Astrocyte (in vitro differentiated cells and primary cell): ENCODE measurements at regions not wholly inside any gene's neighbourhood (a gene's known extent, or its start where the extent isn't known, plus 50 kb on each side); places are given as distances from the start of the nearest gene placed in this dataset.
"Not testable (repeated sequence)": the region's sequence is repeated elsewhere in the genome, so short reads cannot be mapped to it uniquely, and the experiment has no call there.

Experiments
- DNase-seq: peaks from one replicate; pipeline ENCODE4 v3.0.0-alpha.2; 2010; ENCODE audit warnings: low read depth
- FAIRE-seq: peaks from 2 replicates; lab custom pipeline; 2011; peaks lifted over from hg19 to GRCh38; lab: Jason Lieb, UNC
- H2AFZ ChIP-seq: 2 replicates; pipeline ENCODE4 v1.6.0; 2012; ENCODE audit warnings: low read depth, low read length, inconsistent platforms
- H3K27ac ChIP-seq: 2 replicates; pipeline ENCODE4 v1.5.1; 2011; ENCODE audit warnings: low read depth, low read length, inconsistent platforms
- H3K27me3 ChIP-seq: 2 replicates; pipeline ENCODE4 v1.6.0; 2011; ENCODE audit warnings: low read length, inconsistent platforms; ENCODE audit not compliant: insufficient read depth
- H3K36me3 ChIP-seq: 2 replicates; pipeline ENCODE4 v1.5.1; 2011; ENCODE audit warnings: low read length, inconsistent platforms; ENCODE audit not compliant: insufficient read depth
- H3K4me1 ChIP-seq: 2 replicates; pipeline ENCODE4 v1.5.1; 2011; ENCODE audit warnings: low read length, inconsistent platforms; ENCODE audit not compliant: insufficient read depth
- H3K4me2 ChIP-seq: 2 replicates; pipeline ENCODE4 v1.6.0; 2012; ENCODE audit warnings: low read length, inconsistent platforms
- H3K4me3 ChIP-seq: 2 replicates; pipeline ENCODE4 v1.5.1; 2011; ENCODE audit warnings: low read depth, mild to moderate bottlenecking, low read length, inconsistent platforms; ENCODE audit not compliant: insufficient read depth
- H3K79me2 ChIP-seq: 2 replicates; pipeline ENCODE4 v1.6.0; 2012; ENCODE audit warnings: mild to moderate bottlenecking, low read length, inconsistent platforms; ENCODE audit not compliant: insufficient read depth
- H3K9ac ChIP-seq: 2 replicates; pipeline ENCODE4 v1.6.0; 2012; ENCODE audit warnings: mild to moderate bottlenecking, low read length, inconsistent platforms
- H3K9me3 ChIP-seq: 2 replicates; pipeline ENCODE4 v1.5.1; 2012; ENCODE audit warnings: low read depth, mild to moderate bottlenecking, low read length, inconsistent platforms; ENCODE audit not compliant: insufficient read depth
- H4K20me1 ChIP-seq: 2 replicates; pipeline ENCODE4 v1.6.0; 2012; ENCODE audit warnings: low read length, inconsistent platforms; ENCODE audit not compliant: insufficient read depth
- H3K27ac Mint-ChIP-seq: one replicate; pipeline ENCODE4 v1.8.0; 2021; ENCODE audit warnings: mild to moderate bottlenecking, mixed read lengths; ENCODE audit not compliant: unreplicated experiment
- H3K27me3 Mint-ChIP-seq: one replicate; pipeline ENCODE4 v1.8.0; 2021; ENCODE audit warnings: low read depth, mixed read lengths; ENCODE audit not compliant: unreplicated experiment
- H3K36me3 Mint-ChIP-seq: one replicate; pipeline ENCODE4 v1.8.0; 2021; ENCODE audit warnings: low read depth, mixed read lengths; ENCODE audit not compliant: unreplicated experiment
- H3K4me1 Mint-ChIP-seq: one replicate; pipeline ENCODE4 v1.8.0; 2021; ENCODE audit warnings: low read depth, mixed read lengths; ENCODE audit not compliant: unreplicated experiment
- H3K4me3 Mint-ChIP-seq: one replicate; pipeline ENCODE4 v1.8.0; 2021; ENCODE audit warnings: mild to moderate bottlenecking, moderate library complexity, mixed read lengths; ENCODE audit not compliant: unreplicated experiment
- H3K9me3 Mint-ChIP-seq: one replicate; pipeline ENCODE4 v1.8.0; 2021; ENCODE audit warnings: mild to moderate bottlenecking, mixed read lengths; ENCODE audit not compliant: unreplicated experiment
- CTCF ChIP-seq: IDR thresholded peaks from 2 replicates; pipeline ENCODE4 v1.5.1; 2011; ENCODE audit warnings: low read depth, mild to moderate bottlenecking, inconsistent platforms, low read length, moderate library complexity; ENCODE audit not compliant: insufficient read depth
- EZH2 ChIP-seq: IDR thresholded peaks from 2 replicates; pipeline ENCODE4 v1.6.1; 2012; ENCODE audit warnings: mild to moderate bottlenecking, low read length, inconsistent platforms; ENCODE audit not compliant: insufficient read depth

DNA sequence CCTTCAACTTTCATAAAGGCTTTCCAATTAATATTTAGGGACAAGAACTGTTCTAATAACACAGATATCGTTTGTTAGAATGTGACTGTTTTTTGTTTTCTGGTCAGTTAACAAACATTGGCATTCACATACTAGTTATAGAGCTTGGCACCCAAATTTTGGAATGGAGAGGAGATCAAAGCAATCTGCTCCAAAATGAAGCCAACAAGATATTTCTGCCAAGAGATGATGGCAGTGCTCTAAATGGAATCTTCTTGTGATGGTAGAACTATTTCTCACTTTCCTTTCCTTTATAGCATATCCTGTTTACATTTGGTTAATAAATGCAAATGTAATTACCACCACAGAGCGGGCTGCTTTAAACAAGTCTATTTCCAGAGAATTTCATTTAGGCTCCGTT, 208.3 kb upstream of the RIMS1 start:
- TF ChIP-seq EZH2 (no peak), CTCF (no peak)
- Histone ChIP-seq H3K27ac (no peak overlapping the region), H3K4me2 (no peak overlapping the region), H2AFZ (no peak overlapping the region), H3K4me1 (no peaks in the 10 kb centered on the region), H3K4me3 (no peak overlapping the region), H3K36me3 (no peaks in the 10 kb centered on the region), H3K9ac (no peak overlapping the region), H4K20me1 (no peaks in the 10 kb centered on the region), H3K79me2 (no peaks in the 10 kb centered on the region), H3K9me3 (no peaks in the 10 kb centered on the region), H3K27me3 (no peaks in the 10 kb centered on the region)
- Mint-ChIP-seq H3K36me3 (no peaks in the 10 kb centered on the region), H3K9me3 (no peaks in the 10 kb centered on the region), H3K27me3 (no peaks in the 10 kb centered on the region), H3K4me1 (no peaks in the 10 kb centered on the region), H3K4me3 (no peak overlapping the region), H3K27ac (no peak overlapping the region)
- FAIRE-seq (no peak), DNase-seq (no peak)

DNA sequence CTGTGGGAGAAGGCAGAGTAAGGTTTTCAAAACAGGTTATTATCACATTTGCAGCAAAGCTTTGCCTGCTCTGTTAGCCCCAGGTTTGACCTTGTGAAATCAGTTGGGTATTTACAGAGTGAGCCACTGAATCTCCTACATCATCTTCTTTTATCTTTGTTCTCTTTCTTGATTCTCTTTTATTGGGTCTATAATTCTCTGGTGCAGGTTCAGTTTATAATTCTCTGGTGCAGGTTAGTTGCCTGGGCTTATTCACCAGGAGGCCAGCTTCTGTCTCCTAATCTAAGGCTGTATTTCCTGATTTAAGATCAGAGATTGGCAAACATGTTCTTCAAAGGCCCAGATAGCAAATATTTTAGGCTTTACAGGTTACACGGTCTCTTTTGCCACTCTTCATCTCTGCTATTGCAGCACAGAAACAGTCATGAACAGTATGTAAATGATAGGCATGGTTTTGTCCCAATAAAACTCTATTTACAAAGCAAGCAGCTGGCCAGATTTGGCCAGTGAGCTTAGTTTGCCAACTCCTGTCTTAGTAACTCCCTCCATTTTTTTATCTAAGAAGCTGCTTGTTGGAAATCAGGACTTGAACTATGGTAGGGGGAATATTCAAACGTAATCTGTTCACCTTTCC, 205.0 kb upstream of the RIMS1 start:
- H3K9me3 Mint-ChIP-seq: no peaks in the 10 kb centered on the region

DNA sequence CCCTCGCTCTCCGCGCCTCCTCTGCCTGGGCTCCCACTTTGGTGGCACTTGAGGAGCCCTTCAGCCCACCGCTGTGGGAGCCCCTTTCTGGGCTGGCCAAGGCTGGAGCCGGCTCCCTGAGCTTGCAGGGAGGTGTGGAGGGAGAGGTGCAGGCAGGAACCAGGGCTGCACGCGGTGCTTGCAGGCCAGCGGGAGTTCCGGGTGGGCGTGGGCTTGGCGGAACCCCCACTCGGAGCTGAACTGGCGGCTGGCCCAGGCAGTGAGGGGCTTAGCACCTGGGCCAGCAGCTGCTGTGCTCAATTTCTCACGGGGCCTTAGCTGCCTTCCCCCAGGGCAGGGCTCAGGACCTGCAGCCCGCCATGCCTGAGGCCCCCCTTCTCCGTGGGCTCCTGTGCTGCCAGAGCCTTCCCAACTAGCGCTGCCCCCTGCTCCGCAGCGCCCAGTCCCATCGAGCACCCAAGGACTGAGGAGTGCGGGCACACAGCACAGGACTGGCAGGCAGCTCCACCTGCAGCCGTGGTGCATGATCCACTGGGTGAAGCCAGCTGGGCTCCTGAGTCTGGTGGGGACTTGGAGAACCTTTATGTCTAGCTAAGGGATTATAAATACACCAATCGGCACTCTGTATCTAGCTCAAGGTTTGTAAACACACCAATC, 200.2 kb upstream of the RIMS1 start:
- H2AFZ ChIP-seq, H3K79me2 ChIP-seq, FAIRE-seq, H3K36me3 ChIP-seq, H3K9ac ChIP-seq, H3K27me3 Mint-ChIP-seq, H3K4me3 Mint-ChIP-seq, H3K27me3 ChIP-seq, H3K27ac ChIP-seq, H3K4me3 ChIP-seq, H3K4me2 ChIP-seq, H3K9me3 ChIP-seq, H3K36me3 Mint-ChIP-seq, H3K27ac Mint-ChIP-seq, H3K9me3 Mint-ChIP-seq, H3K4me1 ChIP-seq, DNase-seq, H3K4me1 Mint-ChIP-seq, H4K20me1 ChIP-seq: not testable (repeated sequence)

More for the DNA sequence above, 205.0 kb upstream of the RIMS1 start:
- Histone ChIP-seq H3K4me3 (no peak overlapping the region), H3K9me3 (no peaks in the 10 kb centered on the region), H3K36me3 (no peaks in the 10 kb centered on the region), H3K79me2 (no peaks in the 10 kb centered on the region), H4K20me1 (no peaks in the 10 kb centered on the region), H3K27me3 (no peaks in the 10 kb centered on the region), H2AFZ (no peak overlapping the region), H3K4me2 (no peak overlapping the region), H3K9ac (no peak overlapping the region), H3K27ac (no peak overlapping the region), H3K4me1 (no peaks in the 10 kb centered on the region)
- Mint-ChIP-seq H3K4me3 (no peak overlapping the region), H3K36me3 (no peaks in the 10 kb centered on the region), H3K27me3 (no peaks in the 10 kb centered on the region), H3K27ac (no peak overlapping the region), H3K4me1 (no peaks in the 10 kb centered on the region)
- no peak for TF ChIP-seq EZH2
- TF ChIP-seq CTCF: no peak
- no peak for DNase-seq
- no peak for FAIRE-seq
